IMR-90 (cell line): ENCODE measurements at regions not wholly inside any gene's neighbourhood (a gene's known extent, or its start where the extent isn't known, plus 50 kb on each side); places are given as distances from the start of the nearest gene placed in this dataset.

Source experiments
- ATAC-seq: fragments of 200-7000 bp; cut with Tn5 transposase; 2 replicates; pipeline ENCODE4 v1.9.1; 2020; ENCODE audit warnings: low read depth, mild to moderate bottlenecking, moderate library complexity
- BruUV-seq: library from RNA; stranded (reverse); fragments of 400-500 nt; replicated peaks from 2 replicates; lab custom pipeline; 2021; lab: Mats Ljungman, UMichigan
- CTCF ChIA-PET: fragments of 300-600 bp; formaldehyde crosslinking; extraction: SDS; loops from one replicate; lab custom pipeline; 2021; ENCODE audit warnings: antibody characterized with exemption; lab: Yijun Ruan, JAX
- POLR2A ChIA-PET: fragments of 300-600 bp; sonication (Branson Sonifier 250); formaldehyde crosslinking; loops from one replicate; lab custom pipeline; 2022; ENCODE audit warnings: antibody characterized with exemption; ENCODE audit not compliant: unreplicated experiment; lab: Charles Lee
- DNase-seq: peaks from one replicate; pipeline ENCODE4 v3.0.0; 2013
- H2AFZ ChIP-seq: replicated peaks from 2 replicates; pipeline ENCODE3; 2013; ENCODE audit warnings: low read length, mild to moderate bottlenecking; ENCODE audit not compliant: poor library complexity
- H2AK5ac ChIP-seq: 2 replicates; pipeline ENCODE4 v1.6.1; 2013; ENCODE audit warnings: low read depth, low read length, inconsistent platforms
- H2AK9ac ChIP-seq: replicated peaks from 2 replicates; pipeline ENCODE3; 2013; ENCODE audit warnings: mild to moderate bottlenecking, low read depth, low read length, moderate library complexity; ENCODE audit not compliant: poor library complexity
- H2BK120ac ChIP-seq: 2 replicates; pipeline ENCODE4 v1.6.1; 2013; ENCODE audit warnings: low read depth, low read length, inconsistent platforms
- H2BK15ac ChIP-seq: 3 replicates; pipeline ENCODE4 v1.6.1; 2013; ENCODE audit warnings: low read depth, low read length, inconsistent platforms
- H2BK20ac ChIP-seq: 2 replicates; pipeline ENCODE4 v1.6.1; 2013; ENCODE audit warnings: low read depth, mild to moderate bottlenecking, inconsistent platforms, low read length, moderate library complexity
- H2BK5ac ChIP-seq: 2 replicates; pipeline ENCODE4 v1.6.1; 2013; ENCODE audit warnings: mild to moderate bottlenecking, low read depth, low read length, inconsistent platforms; ENCODE audit not compliant: poor library complexity, severe bottlenecking
- H3K14ac ChIP-seq: replicated peaks from 2 replicates; pipeline ENCODE4 v1.6.1; 2013; ENCODE audit warnings: low read depth, low read length, inconsistent platforms
- H3K18ac ChIP-seq: 2 replicates; pipeline ENCODE4 v1.6.1; 2013; ENCODE audit warnings: low read depth, low read length, control low read depth
- H3K23ac ChIP-seq: 2 replicates; pipeline ENCODE4 v1.6.1; 2013; ENCODE audit warnings: low read depth, low read length, inconsistent platforms
- H3K27ac ChIP-seq: 2 replicates; pipeline ENCODE4 v1.5.1; 2013; ENCODE audit warnings: mild to moderate bottlenecking, control low read depth, low read length; ENCODE audit not compliant: insufficient read depth
- H3K27me3 ChIP-seq: 2 replicates; pipeline ENCODE4 v1.6.1; 2013; ENCODE audit warnings: low read length; ENCODE audit not compliant: control insufficient read depth, insufficient read depth
- H3K36me3 ChIP-seq: 2 replicates; pipeline ENCODE4 v1.6.1; 2013; ENCODE audit warnings: low read length, mixed read lengths; ENCODE audit not compliant: control insufficient read depth, insufficient read depth
- H3K4ac ChIP-seq: 2 replicates; pipeline ENCODE4 v1.6.1; 2013; ENCODE audit warnings: low read depth, low read length, inconsistent platforms
- H3K4me1 ChIP-seq: 2 replicates; pipeline ENCODE4 v1.6.1; 2013; ENCODE audit warnings: low read length, mixed read lengths; ENCODE audit not compliant: control insufficient read depth, insufficient read depth
- H3K4me2 ChIP-seq: 2 replicates; pipeline ENCODE4 v1.6.1; 2013; ENCODE audit warnings: low read depth, mild to moderate bottlenecking, control low read depth, low read length, moderate library complexity
- H3K4me3 ChIP-seq: 2 replicates; pipeline ENCODE4 v1.5.1; 2013; ENCODE audit warnings: low read depth, mild to moderate bottlenecking, control low read depth, low read length, moderate library complexity; ENCODE audit not compliant: insufficient read depth
- H3K56ac ChIP-seq: 2 replicates; pipeline ENCODE4 v1.6.1; 2013; ENCODE audit warnings: low read length, inconsistent platforms; ENCODE audit not compliant: insufficient read depth; ENCODE audit errors: extremely low read depth
- H3K79me1 ChIP-seq, 2 experiments: 2 replicates each; pipeline ENCODE4 v1.6.1; 2013; ENCODE audit warnings: low read length in 2 of 2, inconsistent platforms in 1 of 2, low read depth in 1 of 2
- H3K9ac ChIP-seq: 2 replicates; pipeline ENCODE4 v1.6.1; 2013; ENCODE audit warnings: low read depth, low read length, control low read depth
- H3K9me1 ChIP-seq: 2 replicates; pipeline ENCODE4 v1.6.1; 2013; ENCODE audit warnings: low read length, inconsistent platforms; ENCODE audit not compliant: insufficient read depth
- H3K9me3 ChIP-seq: 2 replicates; pipeline ENCODE4 v1.6.1; 2013; ENCODE audit warnings: low read length; ENCODE audit not compliant: control insufficient read depth, insufficient read depth
- H4K20me1 ChIP-seq: 2 replicates; pipeline ENCODE4 v1.6.1; 2013; ENCODE audit warnings: low read length, inconsistent platforms; ENCODE audit not compliant: insufficient read depth
- H4K5ac ChIP-seq: 2 replicates; pipeline ENCODE4 v1.6.1; 2013; ENCODE audit warnings: mild to moderate bottlenecking, low read depth, low read length, control low read depth
- H4K8ac ChIP-seq, 2 experiments: 2 replicates each; pipeline ENCODE4 v1.6.1; 2013; ENCODE audit warnings: low read depth in 2 of 2, low read length in 2 of 2, control low read depth in 1 of 2, inconsistent platforms in 1 of 2
- H4K91ac ChIP-seq: 2 replicates; pipeline ENCODE4 v1.6.1; 2013; ENCODE audit warnings: low read depth, low read length, inconsistent platforms; ENCODE audit not compliant: insufficient read depth
- BHLHE40 ChIP-seq: fragments of 150-350 bp; IDR thresholded peaks from 2 replicates; pipeline ENCODE4 v1.6.1; 2016; ENCODE audit warnings: mild to moderate bottlenecking, low read depth, low read length
- CHD1 ChIP-seq: IDR thresholded peaks from 2 replicates; pipeline ENCODE4 v1.6.1; 2012; ENCODE audit warnings: low read depth, low read length, improper control_type of control experiment
- FOS ChIP-seq: fragments of 150-350 bp; IDR thresholded peaks from 2 replicates; pipeline ENCODE4 v1.6.1; 2016; ENCODE audit warnings: low read depth, low read length
- MAZ ChIP-seq: IDR thresholded peaks from 2 replicates; pipeline ENCODE4 v1.6.1; 2012; ENCODE audit warnings: low read depth, mild to moderate bottlenecking, low read length, improper control_type of control experiment, moderate library complexity, borderline replicate concordance
- MXI1 ChIP-seq: IDR thresholded peaks from 2 replicates; pipeline ENCODE4 v1.6.1; 2012; ENCODE audit warnings: low read depth, mild to moderate bottlenecking, low read length, moderate library complexity, borderline replicate concordance
- POLR2A ChIP-seq: IDR thresholded peaks from 2 replicates; pipeline ENCODE4 v1.6.1; 2012; ENCODE audit warnings: mild to moderate bottlenecking, low read depth, low read length
- RAD21 ChIP-seq: IDR thresholded peaks from 2 replicates; pipeline ENCODE4 v1.6.1; 2012; ENCODE audit warnings: low read length, improper control_type of control experiment
- RCOR1 ChIP-seq: IDR thresholded peaks from 2 replicates; pipeline ENCODE4 v1.6.1; 2012; ENCODE audit warnings: mild to moderate bottlenecking, low read length, improper control_type of control experiment; ENCODE audit not compliant: insufficient replicate concordance
- RFX5 ChIP-seq: IDR thresholded peaks from 2 replicates; pipeline ENCODE4 v1.8.0; 2012; ENCODE audit warnings: low read depth, mild to moderate bottlenecking, low read length, moderate library complexity
- SMC3 ChIP-seq: fragments of 150-350 bp; IDR thresholded peaks from 2 replicates; pipeline ENCODE4 v1.6.1; 2016; ENCODE audit warnings: low read depth, mild to moderate bottlenecking, antibody characterized with exemption, low read length, moderate library complexity
- USF2 ChIP-seq: fragments of 150-350 bp; IDR thresholded peaks from 2 replicates; pipeline ENCODE4 v1.6.1; 2017; ENCODE audit warnings: mild to moderate bottlenecking, antibody characterized with exemption, low read length, low read depth
- WGBS, 2 experiments: methylation state at CpG; one replicate each; pipeline versions ENCODE4 v1.1.5 to v1.1.7; 2013; ENCODE audit warnings: missing lambda C conversion rate in 2 of 2; ENCODE audit not compliant: insufficient read length in 1 of 2; ENCODE audit errors: extremely low coverage in 2 of 2; 5-methylcytosine and 5-hydroxymethylcytosine counted together
- dilution Hi-C: fragments of 300-500 bp; cut with HindIII; formaldehyde crosslinking; loops from one replicate; pipeline ENCODE4 v1.14.3; 2018; ENCODE audit warnings: low sequenced_read_pairs; ENCODE audit not compliant: unreplicated experiment
- in situ Hi-C: fragments of 300-500 bp; cut with MboI; formaldehyde crosslinking; loops from 3 replicates; pipeline ENCODE4 v1.14.3; 2019; ENCODE audit warnings: low sequenced_read_pairs, inconsistent platforms, mixed read lengths
- intact Hi-C: fragments of 100-400 bp; cut with micrococcal nuclease; formaldehyde crosslinking; loops from 2 replicates; pipeline ENCODE4 v1.10.0; 2022

- no CpG with 5 or more reads among the region's 1 CpG for WGBS, 2 experiments
- Histone ChIP-seq H2BK15ac (no peak overlapping the region), H2BK20ac (no peak overlapping the region), H4K5ac (no peak overlapping the region), H4K8ac (no peak overlapping the region), H3K9me3 (no peaks in the 10 kb centered on the region), H3K4me2 (no peak overlapping the region), H2BK5ac (no peak overlapping the region), H3K14ac (no peak overlapping the region), H3K27me3 (no peaks in the 10 kb centered on the region), H3K4me1 (no peaks in the 10 kb centered on the region), H2AK9ac (no peak overlapping the region), H3K23ac (no peak overlapping the region), H2AK5ac (no peak overlapping the region), H4K20me1 (no peaks in the 10 kb centered on the region), H3K56ac (no peak overlapping the region), H3K18ac (no peak overlapping the region), H4K91ac (no peak overlapping the region), H3K4ac (no peak overlapping the region), H2BK120ac (no peak overlapping the region), H3K4me3 (no peak overlapping the region), H3K9ac (no peak overlapping the region), H2AFZ (no peak overlapping the region), H3K36me3 (no peaks in the 10 kb centered on the region), H3K79me1 (no peaks in the 10 kb centered on the region), H3K9me1 (no peaks in the 10 kb centered on the region), H3K27ac (no peak overlapping the region)
- CTCF ChIA-PET: no interaction called here
- TF ChIP-seq MXI1 (no peak), RFX5 (no peak), FOS (no peak), SMC3 (no peak), BHLHE40 (no peak), RCOR1 (no peak), CHD1 (no peak), MAZ (no peak), POLR2A (no peak), USF2 (no peak), RAD21 (no peak)
- in situ Hi-C loops (no loop called here), intact Hi-C loops (no loop called here), dilution Hi-C loops (no loop called here)
- no TSS peak for BruUV-seq
- POLR2A ChIA-PET: no interaction called here
- ATAC-seq (no peak), DNase-seq (no peak)
Observed at GRCh38 chr16:9238346-9238745, 146.9 kb downstream of the HAPSTR1 start.
